Keratinocyte (primary cell): ENCODE measurements at regions not wholly inside any gene's neighbourhood (a gene's known extent, or its start where the extent isn't known, plus 50 kb on each side); places are given as distances from the start of the nearest gene placed in this dataset.

Experiments used
- DNase-seq: peaks from one replicate; pipeline ENCODE4 v3.0.0-alpha.2; 2011; ENCODE audit warnings: low read depth, missing footprints, low spot score
- FAIRE-seq: peaks from 2 replicates; lab custom pipeline; 2011; peaks lifted over from hg19 to GRCh38; lab: Jason Lieb, UNC
- H2AFZ ChIP-seq: 2 replicates; pipeline ENCODE4 v1.6.0; 2012; ENCODE audit warnings: low read length, control low read depth, inconsistent platforms; ENCODE audit not compliant: control insufficient read depth
- H3K27ac ChIP-seq: 2 replicates; pipeline ENCODE4 v1.5.1; 2011; ENCODE audit warnings: low read length; ENCODE audit not compliant: control insufficient read depth, insufficient read depth
- H3K27me3 ChIP-seq: 3 replicates; pipeline ENCODE4 v1.6.0; 2011; ENCODE audit warnings: low read length; ENCODE audit not compliant: control insufficient read depth, insufficient read depth; ENCODE audit errors: extremely low read depth
- H3K36me3 ChIP-seq, 2 experiments: 2 replicates in 1 of 2; 3 replicates in 1 of 2; pipeline ENCODE4 v1.5.1; 2011; ENCODE audit warnings: low read length in 2 of 2, mild to moderate bottlenecking in 1 of 2; ENCODE audit not compliant: control insufficient read depth in 2 of 2, insufficient read depth in 2 of 2; ENCODE audit errors: extremely low read depth in 1 of 2
- H3K4me1 ChIP-seq: 3 replicates; pipeline ENCODE4 v1.5.1; 2011; ENCODE audit warnings: low read length; ENCODE audit not compliant: control insufficient read depth, insufficient read depth; ENCODE audit errors: extremely low read depth
- H3K4me2 ChIP-seq: 3 replicates; pipeline ENCODE4 v1.6.0; 2011; ENCODE audit warnings: low read depth, low read length; ENCODE audit not compliant: control insufficient read depth, insufficient read depth; ENCODE audit errors: extremely low read depth
- H3K4me3 ChIP-seq, 3 experiments: fragments of 200-600 bp in 1 of 3; sonication (generic) in 1 of 3; 2 replicates in 2 of 3; 3 replicates in 1 of 3; pipeline ENCODE4 v1.5.1; 2011 to 2016; ENCODE audit warnings: low read length in 3 of 3, mild to moderate bottlenecking in 3 of 3, control low read depth in 2 of 3, inconsistent platforms in 1 of 3, low read depth in 1 of 3, mixed read lengths in 1 of 3, mixed run types in 1 of 3, moderate library complexity in 1 of 3; ENCODE audit not compliant: control insufficient read depth in 2 of 3, insufficient read depth in 2 of 3; ENCODE audit errors: extremely low read depth in 1 of 3
- H3K79me2 ChIP-seq: 2 replicates; pipeline ENCODE4 v1.6.0; 2012; ENCODE audit warnings: low read length; ENCODE audit not compliant: control insufficient read depth, insufficient read depth
- H3K9ac ChIP-seq: 3 replicates; pipeline ENCODE4 v1.6.0; 2011; ENCODE audit warnings: low read length; ENCODE audit not compliant: control insufficient read depth, insufficient read depth; ENCODE audit errors: extremely low read depth
- H3K9me1 ChIP-seq: 3 replicates; pipeline ENCODE4 v1.6.0; 2011; ENCODE audit warnings: low read length; ENCODE audit not compliant: control insufficient read depth, insufficient read depth; ENCODE audit errors: extremely low read depth
- H3K9me3 ChIP-seq: 2 replicates; pipeline ENCODE4 v1.5.1; 2012; ENCODE audit warnings: low read depth, low read length; ENCODE audit not compliant: control insufficient read depth
- H4K20me1 ChIP-seq: 3 replicates; pipeline ENCODE4 v1.6.0; 2011; ENCODE audit warnings: low read length; ENCODE audit not compliant: control insufficient read depth, insufficient read depth; ENCODE audit errors: extremely low read depth
- EZH2 ChIP-seq: IDR thresholded peaks from one replicate; pipeline ENCODE4 v1.6.1; 2012; ENCODE audit warnings: inconsistent platforms, mild to moderate bottlenecking, low read length, moderate library complexity
- dilution Hi-C: fragments of 300-500 bp; cut with MboI; formaldehyde crosslinking; loops from one replicate; pipeline ENCODE4 v1.7.0; 2020; ENCODE audit warnings: low sequenced_read_pairs; ENCODE audit not compliant: extremely low pct_ligation_motif_present
- TF ChIP-seq, protein P1 (sequence below), 3 experiments: IDR thresholded peaks in 1 of 3; conservative IDR thresholded peaks in 1 of 3; optimal IDR thresholded peaks in 1 of 3; 2 replicates in 2 of 3; 3 replicates in 1 of 3; pipeline versions ENCODE3 to v1.5.1; 2011; ENCODE audit warnings: low read length in 3 of 3, mild to moderate bottlenecking in 3 of 3, moderate library complexity in 2 of 3, control low read depth in 1 of 3, inconsistent platforms in 1 of 3; ENCODE audit not compliant: insufficient read depth in 2 of 3; ENCODE audit errors: extremely low read depth in 1 of 3

GRCh38 chr2:142315346-142315745, 184.5 kb upstream of the LRP1B start:
- Histone ChIP-seq H3K79me2 (no peaks in the 10 kb centered on the region), H3K36me3 (no peaks in the 10 kb centered on the region), H3K4me1 (no peaks in the 10 kb centered on the region), H2AFZ (no peak overlapping the region), H4K20me1 (no peaks in the 10 kb centered on the region), H3K9me3 (peaks cover 1% of the 10 kb centered on the region), H3K9ac (no peak overlapping the region), H3K9me1 (no peaks in the 10 kb centered on the region), H3K27me3 (no peaks in the 10 kb centered on the region), H3K27ac (no peak overlapping the region), H3K4me2 (no peak overlapping the region), H3K4me3 (no peak overlapping the region)
- TF ChIP-seq EZH2 = no peak
- TF ChIP-seq, protein P1, sequence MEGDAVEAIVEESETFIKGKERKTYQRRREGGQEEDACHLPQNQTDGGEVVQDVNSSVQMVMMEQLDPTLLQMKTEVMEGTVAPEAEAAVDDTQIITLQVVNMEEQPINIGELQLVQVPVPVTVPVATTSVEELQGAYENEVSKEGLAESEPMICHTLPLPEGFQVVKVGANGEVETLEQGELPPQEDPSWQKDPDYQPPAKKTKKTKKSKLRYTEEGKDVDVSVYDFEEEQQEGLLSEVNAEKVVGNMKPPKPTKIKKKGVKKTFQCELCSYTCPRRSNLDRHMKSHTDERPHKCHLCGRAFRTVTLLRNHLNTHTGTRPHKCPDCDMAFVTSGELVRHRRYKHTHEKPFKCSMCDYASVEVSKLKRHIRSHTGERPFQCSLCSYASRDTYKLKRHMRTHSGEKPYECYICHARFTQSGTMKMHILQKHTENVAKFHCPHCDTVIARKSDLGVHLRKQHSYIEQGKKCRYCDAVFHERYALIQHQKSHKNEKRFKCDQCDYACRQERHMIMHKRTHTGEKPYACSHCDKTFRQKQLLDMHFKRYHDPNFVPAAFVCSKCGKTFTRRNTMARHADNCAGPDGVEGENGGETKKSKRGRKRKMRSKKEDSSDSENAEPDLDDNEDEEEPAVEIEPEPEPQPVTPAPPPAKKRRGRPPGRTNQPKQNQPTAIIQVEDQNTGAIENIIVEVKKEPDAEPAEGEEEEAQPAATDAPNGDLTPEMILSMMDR (optimal IDR thresholded peaks at IDR 0.05 in 1 of 3, IDR thresholded peaks at IDR 0.05 in 1 of 3, conservative IDR thresholded peaks at IDR 0.05 in 1 of 3; ENCODE audit: extremely low read depth in 1 of 3, insufficient read depth in 2 of 3, low read length in 3 of 3) = no peak
- DNase-seq = no peak
- no peak for FAIRE-seq
- dilution Hi-C loops = no loop called here

GRCh38 chr2:142314164-142314563, 183.3 kb upstream of the LRP1B start:
- Histone ChIP-seq H3K36me3 (no peaks in the 10 kb centered on the region), H3K27ac (no peak overlapping the region), H4K20me1 (no peaks in the 10 kb centered on the region), H3K4me2 (no peak overlapping the region), H3K4me3 (no peak overlapping the region), H3K4me1 (no peaks in the 10 kb centered on the region), H3K9me1 (no peaks in the 10 kb centered on the region), H3K9ac (no peak overlapping the region), H3K27me3 (no peaks in the 10 kb centered on the region), H3K9me3 (peaks cover 2% of the 10 kb centered on the region), H2AFZ (no peak overlapping the region), H3K79me2 (no peaks in the 10 kb centered on the region)
- no peak for FAIRE-seq
- no peak for TF ChIP-seq EZH2
- TF ChIP-seq, protein P1 (optimal IDR thresholded peaks at IDR 0.05 in 1 of 3, IDR thresholded peaks at IDR 0.05 in 1 of 3, conservative IDR thresholded peaks at IDR 0.05 in 1 of 3; ENCODE audit: extremely low read depth in 1 of 3, insufficient read depth in 2 of 3, low read length in 3 of 3) = no peak
- no peak for DNase-seq
- dilution Hi-C loops = no loop called here
